ENCODE measurements at regions not wholly inside any gene's neighbourhood (a gene's known extent, or its start where the extent isn't known, plus 50 kb on each side); places are given as distances from the start of the nearest gene placed in this dataset.
"Not testable (repeated sequence)": the region's sequence is repeated elsewhere in the genome, so short reads cannot be mapped to it uniquely, and the experiment has no call there.

GRCh38 chr2:66253066-66253465, 181.9 kb upstream of the MEIS1 start:
- Mint-ChIP-seq H3K4me3 (no peak overlapping the region), H3K4me1 (no peaks in the 10 kb centered on the region), H3K27me3 (no peaks in the 10 kb centered on the region), H3K36me3 (ENCODE audit: low read depth) (no peaks in the 10 kb centered on the region), H3K27ac (no peak overlapping the region), H3K9me3 (no peaks in the 10 kb centered on the region)
- DNase-seq: no peak
- CTCF ChIA-PET: no interaction called here
- POLR2A ChIA-PET: no interaction called here

DNA sequence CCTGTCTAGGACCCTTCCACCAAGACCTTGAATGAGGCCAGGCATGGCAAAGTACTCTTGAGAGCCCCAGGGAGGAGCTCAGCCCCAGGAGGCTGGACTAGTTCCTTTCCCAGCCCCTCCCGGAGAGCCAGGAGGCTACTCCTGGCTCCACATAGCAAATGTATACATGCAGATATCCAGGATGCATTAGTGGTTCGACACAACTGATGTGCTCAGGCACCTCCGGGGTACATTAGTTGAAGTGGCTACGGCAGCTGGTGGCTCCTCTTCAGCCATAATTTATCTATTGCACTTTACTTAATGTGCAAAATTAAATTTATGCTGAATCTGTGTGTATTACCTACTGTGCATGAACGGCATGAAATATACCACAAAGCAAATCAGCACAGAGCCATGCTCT, 182.8 kb upstream of the MEIS1 start:
- no peaks in the 10 kb centered on the region for H3K9me3 Mint-ChIP-seq
- H3K27me3 Mint-ChIP-seq: no peaks in the 10 kb centered on the region
- no peaks in the 10 kb centered on the region for H3K4me1 Mint-ChIP-seq
- ChIA-PET CTCF (no interaction called here), POLR2A (no interaction called here)
- DNase-seq: no peak
- H3K27ac Mint-ChIP-seq: no peak overlapping the region
- no peaks in the 10 kb centered on the region for H3K36me3 Mint-ChIP-seq (ENCODE audit: low read depth)
- no peak overlapping the region for H3K4me3 Mint-ChIP-seq

DNA sequence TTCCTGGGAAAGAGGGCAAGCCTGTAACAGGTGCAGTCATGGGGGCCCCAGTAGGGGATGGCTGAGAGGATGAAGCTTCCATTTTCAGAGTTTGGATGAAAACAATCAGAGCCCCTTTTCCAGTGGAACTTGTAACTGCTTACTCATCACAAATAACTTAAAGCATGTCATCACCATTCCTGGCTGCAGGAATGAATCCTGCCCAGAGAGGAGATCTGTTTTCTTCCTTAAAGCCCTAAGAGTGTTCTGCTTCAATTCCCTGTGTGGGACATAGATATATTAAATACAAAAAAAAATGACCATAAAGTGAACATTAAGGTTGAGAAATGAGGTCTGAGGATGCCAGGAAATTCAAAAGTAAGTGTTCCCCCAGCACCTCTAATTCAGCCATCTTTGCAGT, 183.4 kb upstream of the MEIS1 start:
- H3K36me3 Mint-ChIP-seq (ENCODE audit: low read depth): no peaks in the 10 kb centered on the region
- ChIA-PET POLR2A (no interaction called here), CTCF (no interaction called here)
- H3K4me3 Mint-ChIP-seq: no peak overlapping the region
- H3K9me3 Mint-ChIP-seq: no peaks in the 10 kb centered on the region
- H3K27ac Mint-ChIP-seq: no peak overlapping the region
- H3K27me3 Mint-ChIP-seq: no peaks in the 10 kb centered on the region
- no peaks in the 10 kb centered on the region for H3K4me1 Mint-ChIP-seq
- DNase-seq: no peak

- H3K4me1 Mint-ChIP-seq; H3K27me3 Mint-ChIP-seq; H3K4me3 Mint-ChIP-seq; H3K27ac Mint-ChIP-seq; H3K36me3 Mint-ChIP-seq (ENCODE audit: low read depth); H3K9me3 Mint-ChIP-seq; DNase-seq; POLR2A ChIA-PET; CTCF ChIA-PET: not testable (repeated sequence)
These were observed 185.8 kb upstream of the MEIS1 start for GRCh38 chr2:66249089-66249488.

DNA sequence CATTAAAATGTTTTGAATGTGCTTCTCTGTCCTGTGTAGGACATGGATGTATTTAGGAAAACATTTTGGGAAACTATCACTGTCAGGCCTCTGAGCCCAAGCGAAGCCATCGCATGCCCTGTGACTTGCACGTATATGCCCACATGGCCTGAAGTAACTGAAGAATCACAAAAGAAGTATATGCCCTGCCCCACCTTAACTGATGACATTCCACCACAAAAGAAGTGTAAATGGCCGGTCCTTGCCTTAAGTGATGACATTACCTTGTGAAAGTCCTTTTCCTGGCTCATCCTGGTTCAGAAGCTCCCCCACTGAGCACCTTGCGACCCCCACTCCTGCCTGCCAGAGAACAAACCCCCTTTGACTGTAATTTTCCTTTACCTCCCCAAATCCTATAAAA, 191.1 kb upstream of the MEIS1 start:
- H3K4me3 Mint-ChIP-seq; H3K4me1 Mint-ChIP-seq; POLR2A ChIA-PET; CTCF ChIA-PET; H3K27ac Mint-ChIP-seq; H3K27me3 Mint-ChIP-seq; H3K36me3 Mint-ChIP-seq (ENCODE audit: low read depth); H3K9me3 Mint-ChIP-seq; DNase-seq: not testable (repeated sequence)

GRCh38 chr2:66242888-66243287, 192.0 kb upstream of the MEIS1 start:
- DNase-seq; H3K36me3 Mint-ChIP-seq (ENCODE audit: low read depth); H3K27ac Mint-ChIP-seq; H3K4me3 Mint-ChIP-seq; H3K27me3 Mint-ChIP-seq; CTCF ChIA-PET; POLR2A ChIA-PET; H3K4me1 Mint-ChIP-seq; H3K9me3 Mint-ChIP-seq: not testable (repeated sequence)

GRCh38 chr2:66242099-66242789, 192.7 kb upstream of the MEIS1 start:
- POLR2A ChIA-PET: no interaction called here
- Mint-ChIP-seq H3K27me3 (no peaks in the 10 kb centered on the region), H3K4me3 (no peak overlapping the region), H3K27ac (no peak overlapping the region), H3K9me3 (no peaks in the 10 kb centered on the region), H3K4me1 (no peaks in the 10 kb centered on the region), H3K36me3 (ENCODE audit: low read depth) (no peaks in the 10 kb centered on the region)
- no peak for DNase-seq
- CTCF ChIA-PET: no interaction called here

DNA sequence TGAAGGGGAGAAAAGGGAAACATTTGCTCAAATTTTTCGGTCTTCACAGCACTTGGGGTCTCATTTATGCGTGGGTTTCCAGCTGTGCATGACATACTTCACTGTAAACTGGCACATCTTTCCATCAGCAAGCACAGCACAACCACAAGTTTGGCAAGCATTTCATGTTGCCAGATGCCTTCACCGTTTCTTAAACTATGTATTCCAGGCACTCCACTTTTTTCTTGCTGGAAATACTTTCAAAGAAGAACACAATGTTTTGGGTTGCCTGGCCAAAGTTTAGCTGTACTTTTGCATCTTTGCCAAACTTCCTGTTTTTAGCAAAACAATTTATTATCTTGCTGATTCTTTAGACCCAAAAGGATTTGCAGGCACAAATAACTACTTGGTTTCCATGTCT, 194.6 kb upstream of the MEIS1 start:
- H3K27ac Mint-ChIP-seq: no peak overlapping the region
- CTCF ChIA-PET: no interaction called here
- H3K9me3 Mint-ChIP-seq: no peaks in the 10 kb centered on the region
- no peak overlapping the region for H3K4me3 Mint-ChIP-seq
- POLR2A ChIA-PET: no interaction called here
- no peak for DNase-seq
- H3K27me3 Mint-ChIP-seq: no peaks in the 10 kb centered on the region
- no peaks in the 10 kb centered on the region for H3K4me1 Mint-ChIP-seq
- no peaks in the 10 kb centered on the region for H3K36me3 Mint-ChIP-seq (ENCODE audit: low read depth)

- H3K36me3 Mint-ChIP-seq (ENCODE audit: low read depth): no peaks in the 10 kb centered on the region
- no peaks in the 10 kb centered on the region for H3K9me3 Mint-ChIP-seq
- ChIA-PET POLR2A (no interaction called here), CTCF (no interaction called here)
- H3K4me1 Mint-ChIP-seq: no peaks in the 10 kb centered on the region
- H3K27ac Mint-ChIP-seq: no peak overlapping the region
- H3K4me3 Mint-ChIP-seq: no peak overlapping the region
- DNase-seq: no peak
- no peaks in the 10 kb centered on the region for H3K27me3 Mint-ChIP-seq
These were observed 195.3 kb upstream of the MEIS1 start for GRCh38 chr2:66239655-66240054.

DNA sequence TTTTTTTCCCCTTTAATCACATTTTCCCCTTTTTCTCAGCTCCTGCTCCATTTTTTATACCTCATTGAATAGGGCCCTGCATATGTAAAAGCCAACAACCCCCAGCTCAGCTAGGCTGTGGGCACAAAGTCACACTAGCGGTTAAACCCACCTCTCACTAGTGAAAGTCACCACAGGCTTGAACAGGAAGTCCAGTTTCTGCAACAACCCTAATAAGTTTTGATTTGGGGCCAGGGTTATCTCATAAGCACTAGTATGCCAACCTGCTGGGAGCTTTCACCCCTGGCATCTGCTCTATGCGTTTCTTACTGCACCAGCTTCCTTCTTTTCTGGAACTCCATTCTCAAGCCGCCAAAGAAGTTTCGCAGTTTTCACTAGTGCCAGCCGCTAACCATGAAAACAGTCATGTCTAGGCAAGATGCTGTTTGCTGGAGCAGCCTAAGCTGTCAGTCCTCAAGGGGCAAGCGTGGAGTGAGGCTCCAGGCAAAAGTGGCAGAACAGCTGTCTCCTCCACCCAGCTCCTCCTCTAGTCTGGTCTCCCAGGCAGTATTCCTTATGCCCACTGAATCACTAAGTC, 197.0 kb upstream of the MEIS1 start:
- no peaks in the 10 kb centered on the region for H3K9me3 Mint-ChIP-seq
- no peak overlapping the region for H3K4me3 Mint-ChIP-seq
- no peak overlapping the region for H3K27ac Mint-ChIP-seq
- no peaks in the 10 kb centered on the region for H3K36me3 Mint-ChIP-seq (ENCODE audit: low read depth)
- no peaks in the 10 kb centered on the region for H3K27me3 Mint-ChIP-seq
- ChIA-PET CTCF (no interaction called here), POLR2A (no interaction called here)
- H3K4me1 Mint-ChIP-seq: no peaks in the 10 kb centered on the region
- DNase-seq: no peak

DNA sequence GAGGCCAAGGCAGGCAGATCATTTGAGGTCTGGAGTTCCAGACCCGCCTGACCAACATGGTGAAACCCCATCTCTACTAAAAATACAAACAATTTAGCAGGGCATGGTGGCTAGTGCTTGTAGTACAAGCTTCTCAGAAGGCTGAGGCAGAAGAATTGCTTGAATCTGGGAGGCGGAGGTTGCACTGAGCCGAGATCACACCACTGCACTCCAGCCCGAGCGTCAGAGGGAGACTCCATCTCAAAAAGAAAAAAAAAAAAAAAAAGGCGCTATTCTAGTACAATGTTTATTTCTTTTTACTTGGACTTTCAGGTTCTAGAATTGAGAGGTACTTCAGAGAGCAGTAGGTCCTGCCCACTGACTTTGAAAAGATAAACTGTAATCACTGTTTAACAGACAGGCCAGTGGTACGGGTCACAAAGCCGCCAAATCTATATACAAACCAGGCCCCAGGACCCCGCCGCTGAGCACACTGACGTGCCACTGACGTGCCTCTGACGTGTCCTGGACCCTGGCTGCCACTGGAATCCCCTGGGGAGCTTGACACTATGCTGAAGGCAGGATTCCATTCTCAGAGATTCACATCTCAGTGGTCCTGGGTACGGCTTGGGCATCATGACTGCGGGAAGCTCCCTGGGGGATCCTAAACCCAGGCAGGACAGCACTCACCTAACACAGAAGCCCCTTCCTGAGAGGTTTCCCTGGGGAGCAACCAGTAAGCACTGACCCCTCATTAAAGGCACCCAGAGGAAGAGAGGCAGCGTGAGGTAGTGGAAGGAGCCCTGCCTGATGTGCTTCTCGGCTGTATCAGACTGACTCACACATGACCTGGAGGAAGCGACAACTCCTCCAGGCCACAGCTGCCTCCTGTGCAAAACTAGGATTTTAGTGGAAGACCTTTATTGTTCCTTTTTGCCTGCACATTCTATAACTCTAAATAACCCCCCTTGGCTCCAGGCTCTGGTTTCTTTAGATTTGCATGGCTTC, 197.8 kb upstream of the MEIS1 start:
- Mint-ChIP-seq H3K9me3 (no peaks in the 10 kb centered on the region), H3K4me1 (no peaks in the 10 kb centered on the region), H3K27ac (no peak overlapping the region), H3K27me3 (no peaks in the 10 kb centered on the region), H3K36me3 (ENCODE audit: low read depth) (no peaks in the 10 kb centered on the region), H3K4me3 (no peak overlapping the region)
- CTCF ChIA-PET: no interaction called here
- DNase-seq: no peak
- POLR2A ChIA-PET: no interaction called here

- no peaks in the 10 kb centered on the region for H3K27me3 Mint-ChIP-seq
- no peak for DNase-seq
- POLR2A ChIA-PET: no interaction called here
- no peaks in the 10 kb centered on the region for H3K4me1 Mint-ChIP-seq
- no peak overlapping the region for H3K27ac Mint-ChIP-seq
- H3K9me3 Mint-ChIP-seq: no peaks in the 10 kb centered on the region
- no peaks in the 10 kb centered on the region for H3K36me3 Mint-ChIP-seq (ENCODE audit: low read depth)
- no peak overlapping the region for H3K4me3 Mint-ChIP-seq
- CTCF ChIA-PET: no interaction called here
These were observed 198.7 kb upstream of the MEIS1 start for GRCh38 chr2:66236067-66236685.

GRCh38 chr2:66235428-66235827, 199.5 kb upstream of the MEIS1 start:
- no peak overlapping the region for H3K4me3 Mint-ChIP-seq
- POLR2A ChIA-PET: no interaction called here
- H3K4me1 Mint-ChIP-seq: no peaks in the 10 kb centered on the region
- no peaks in the 10 kb centered on the region for H3K36me3 Mint-ChIP-seq (ENCODE audit: low read depth)
- DNase-seq: no peak
- no peaks in the 10 kb centered on the region for H3K27me3 Mint-ChIP-seq
- no peak overlapping the region for H3K27ac Mint-ChIP-seq
- CTCF ChIA-PET: no interaction called here
- H3K9me3 Mint-ChIP-seq: no peaks in the 10 kb centered on the region

Data from activated CD4-positive, alpha-beta T cell treated with anti-CD3 and anti-CD28 coated beads, Interleukin-2, amount 10 ng/mL, durations not matched to agents 7 days and 5 days (primary cell).